ENCODE measurements at regions not wholly inside any gene's neighbourhood (a gene's known extent, or its start where the extent isn't known, plus 50 kb on each side); places are given as distances from the start of the nearest gene placed in this dataset.

GRCh38 chr9:12964271-12964670 lies 189.5 kb downstream of the LURAP1L start:
- H3K9me3 ChIP-seq (ENCODE audit: low read length), result no peaks in the 10 kb centered on the region
- H3K27ac ChIP-seq (ENCODE audit: low read length), result no peak overlapping the region
- H3K79me2 ChIP-seq (replicated peaks; ENCODE audit: insufficient read depth, low read length), result no peaks in the 10 kb centered on the region
- TF ChIP-seq CTCF (IDR thresholded peaks at IDR 0.05; ENCODE audit: poor library complexity, severe bottlenecking) (no peak), REST (IDR thresholded peaks at IDR 0.05; ENCODE audit: borderline replicate concordance) (no peak), EZH2 (IDR thresholded peaks at IDR 0.05; ENCODE audit: borderline replicate concordance, insufficient read depth, low read length, poor library complexity, severe bottlenecking) (no peak), POLR2AphosphoS5 (IDR thresholded peaks at IDR 0.05) (no peak), MXI1 (conservative IDR thresholded peaks at IDR 0.05; ENCODE audit: poor library complexity, severe bottlenecking) (no peak), RAD21 (conservative IDR thresholded peaks at IDR 0.05) (no peak), EP300 (conservative IDR thresholded peaks at IDR 0.05; ENCODE audit: poor library complexity, severe bottlenecking) (no peak), TAF1 (IDR thresholded peaks at IDR 0.05; ENCODE audit: low read depth) (no peak), SMC3 (conservative IDR thresholded peaks at IDR 0.05; ENCODE audit: poor library complexity) (no peak)
- no peak overlapping the region for H3K4me2 ChIP-seq (ENCODE audit: low read length)
- H4K20me1 ChIP-seq (ENCODE audit: insufficient read depth), result no peaks in the 10 kb centered on the region
- H3K9ac ChIP-seq (ENCODE audit: low read length), result no peak overlapping the region
- H2AFZ ChIP-seq (ENCODE audit: low read depth, low read length), result no peak overlapping the region
- no peaks in the 10 kb centered on the region for H3K27me3 ChIP-seq (ENCODE audit: insufficient read depth, low read depth, low read length)
- no peaks in the 10 kb centered on the region for H3K9me2 ChIP-seq (ENCODE audit: insufficient read depth, low read length)
- no peaks in the 10 kb centered on the region for H3K36me3 ChIP-seq (ENCODE audit: insufficient read depth, low read length)
- no peak overlapping the region for H3K4me3 ChIP-seq (ENCODE audit: low read length)
- no peaks in the 10 kb centered on the region for H3F3A ChIP-seq (ENCODE audit: insufficient read depth, low read length, poor library complexity, severe bottlenecking)

- H3K4me3 ChIP-seq (ENCODE audit: low read length), result no peak overlapping the region
Measured at GRCh38 chr9:12965303-12965702, 190.5 kb downstream of the LURAP1L start.

More at GRCh38 chr9:12965303-12965702, 190.5 kb downstream of the LURAP1L start:
- Histone ChIP-seq H3K4me2 (ENCODE audit: low read length) (no peak overlapping the region), H3K27ac (ENCODE audit: low read length) (no peak overlapping the region), H2AFZ (ENCODE audit: low read depth, low read length) (no peak overlapping the region), H3K79me2 (replicated peaks; ENCODE audit: insufficient read depth, low read length) (no peaks in the 10 kb centered on the region), H3K36me3 (ENCODE audit: insufficient read depth, low read length) (no peaks in the 10 kb centered on the region), H3K27me3 (ENCODE audit: insufficient read depth, low read depth, low read length) (no peaks in the 10 kb centered on the region), H3K9me3 (ENCODE audit: low read length) (no peaks in the 10 kb centered on the region), H3F3A (ENCODE audit: insufficient read depth, low read length, poor library complexity, severe bottlenecking) (no peaks in the 10 kb centered on the region), H3K9ac (ENCODE audit: low read length) (no peak overlapping the region), H3K9me2 (ENCODE audit: insufficient read depth, low read length) (no peaks in the 10 kb centered on the region), H4K20me1 (ENCODE audit: insufficient read depth) (no peaks in the 10 kb centered on the region)
- TF ChIP-seq CTCF (IDR thresholded peaks at IDR 0.05; ENCODE audit: poor library complexity, severe bottlenecking) (no peak), MXI1 (conservative IDR thresholded peaks at IDR 0.05; ENCODE audit: poor library complexity, severe bottlenecking) (no peak), EZH2 (IDR thresholded peaks at IDR 0.05; ENCODE audit: borderline replicate concordance, insufficient read depth, low read length, poor library complexity, severe bottlenecking) (no peak), TAF1 (IDR thresholded peaks at IDR 0.05; ENCODE audit: low read depth) (no peak), REST (IDR thresholded peaks at IDR 0.05; ENCODE audit: borderline replicate concordance) (no peak), SMC3 (conservative IDR thresholded peaks at IDR 0.05; ENCODE audit: poor library complexity) (no peak), EP300 (conservative IDR thresholded peaks at IDR 0.05; ENCODE audit: poor library complexity, severe bottlenecking) (no peak), POLR2AphosphoS5 (IDR thresholded peaks at IDR 0.05) (no peak), RAD21 (conservative IDR thresholded peaks at IDR 0.05) (no peak)

Data from neural cell (in vitro differentiated cells).